ENCODE measurements at regions not wholly inside any gene's neighbourhood (a gene's known extent, or its start where the extent isn't known, plus 50 kb on each side); places are given as distances from the start of the nearest gene placed in this dataset.
A peak's percentile ranks its signal among the peaks of the same experiment; 100 is the strongest.

DNA sequence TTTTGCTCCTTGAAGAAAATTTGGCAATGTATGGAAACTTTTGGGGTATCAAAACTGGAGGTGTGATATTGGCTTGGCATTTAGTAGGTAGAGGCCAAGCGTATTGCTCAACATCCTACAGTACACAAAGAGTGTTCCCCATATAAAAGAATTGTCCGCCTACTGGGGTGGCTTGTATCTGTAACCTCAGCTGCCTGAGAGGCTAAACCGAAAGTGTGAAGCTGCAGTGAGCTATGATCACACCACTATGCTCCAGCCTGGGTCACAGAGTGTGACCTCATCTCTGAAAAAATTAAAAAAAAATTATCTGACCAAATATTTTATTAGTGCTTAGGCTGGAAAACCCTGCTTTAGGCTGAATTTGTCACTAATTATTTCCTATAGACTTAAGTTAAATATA is 483.9 kb downstream of the PYDC2 start:
- Histone ChIP-seq H3K27me3 (ENCODE audit: control insufficient read depth, insufficient read depth, low read length, poor library complexity, severe bottlenecking) (no peaks in the 10 kb centered on the region), H3K27ac (ENCODE audit: insufficient read depth, low read depth, low read length, poor library complexity, severe bottlenecking) (no peak overlapping the region), H3K9me3 (ENCODE audit: control insufficient read depth, low read length) (no peaks in the 10 kb centered on the region), H3K4me1 (ENCODE audit: control insufficient read depth, insufficient read depth, low read length) (no peaks in the 10 kb centered on the region), H3K4me3 (ENCODE audit: insufficient read depth, low read depth, low read length) (no peak overlapping the region), H3K36me3 (ENCODE audit: control insufficient read depth, insufficient read depth, low read length) (no peaks in the 10 kb centered on the region)
- 93 to 96% methylated on average over 3 of the region's 3 CpGs for WGBS, 2 experiments

DNA sequence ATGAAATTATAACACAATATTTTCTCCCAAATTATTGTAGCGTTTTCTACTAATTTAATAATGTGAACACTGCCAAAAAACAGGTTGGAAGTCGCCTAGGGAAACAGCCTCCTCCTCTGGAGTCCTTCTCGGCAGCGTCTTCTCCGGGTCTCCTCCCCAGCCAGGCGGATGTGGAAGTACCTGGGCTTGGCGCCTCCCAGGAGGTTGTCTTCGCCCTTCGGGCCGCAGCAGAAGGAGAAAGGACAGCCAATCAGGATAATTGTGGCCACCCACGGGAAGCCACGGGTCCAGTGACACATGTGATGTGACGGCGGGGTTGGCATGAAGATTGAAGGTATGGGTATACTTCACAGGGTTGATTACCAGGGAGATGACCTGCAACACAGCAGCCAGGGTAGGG is 491.2 kb downstream of the PYDC2 start:
- Histone ChIP-seq H3K27ac (ENCODE audit: insufficient read depth, low read depth, low read length, poor library complexity, severe bottlenecking) (no peak overlapping the region), H3K4me3 (ENCODE audit: insufficient read depth, low read depth, low read length) (no peak overlapping the region)
- 96 to 97% methylated on average over 14 of the region's 14 CpGs for WGBS, 2 experiments

GRCh38 chr3:191952609-191953008 is 491.6 kb downstream of the PYDC2 start:
- WGBS, 2 experiments, result 91% methylated on average over 21 of the region's 21 CpGs
- Histone ChIP-seq H3K27ac (ENCODE audit: insufficient read depth, low read depth, low read length, poor library complexity, severe bottlenecking) (no peak overlapping the region), H3K4me1 (ENCODE audit: control insufficient read depth, insufficient read depth, low read length) (no peaks in the 10 kb centered on the region), H3K4me3 (ENCODE audit: insufficient read depth, low read depth, low read length) (no peak overlapping the region), H3K27me3 (ENCODE audit: control insufficient read depth, insufficient read depth, low read length, poor library complexity, severe bottlenecking) (no peaks in the 10 kb centered on the region), H3K9me3 (ENCODE audit: control insufficient read depth, low read length) (no peaks in the 10 kb centered on the region), H3K36me3 (ENCODE audit: control insufficient read depth, insufficient read depth, low read length) (no peaks in the 10 kb centered on the region)

More for the DNA sequence above, 491.2 kb downstream of the PYDC2 start:
- Histone ChIP-seq H3K27me3 (ENCODE audit: control insufficient read depth, insufficient read depth, low read length, poor library complexity, severe bottlenecking) (no peaks in the 10 kb centered on the region), H3K36me3 (ENCODE audit: control insufficient read depth, insufficient read depth, low read length) (no peaks in the 10 kb centered on the region), H3K9me3 (ENCODE audit: control insufficient read depth, low read length) (no peaks in the 10 kb centered on the region), H3K4me1 (ENCODE audit: control insufficient read depth, insufficient read depth, low read length) (no peaks in the 10 kb centered on the region)

- peaks cover 4% of the 10 kb centered on the region for H3K4me1 ChIP-seq (ENCODE audit: control insufficient read depth, insufficient read depth, low read length)
- 74% methylated on average over 2 to 3 of the region's 3 CpGs for WGBS, 2 experiments
Measured at GRCh38 chr3:191958980-191959671, 498.2 kb downstream of the PYDC2 start.

GRCh38 chr3:191959876-191960413 is 499.0 kb downstream of the PYDC2 start:
- 20 to 43% methylated on average over 2 to 4 of the region's 4 CpGs for WGBS, 2 experiments
- Histone ChIP-seq H3K27me3 (ENCODE audit: control insufficient read depth, insufficient read depth, low read length, poor library complexity, severe bottlenecking) (no peaks in the 10 kb centered on the region), H3K9me3 (ENCODE audit: control insufficient read depth, low read length) (no peaks in the 10 kb centered on the region), H3K4me3 (ENCODE audit: insufficient read depth, low read depth, low read length) (no peak overlapping the region), H3K4me1 (ENCODE audit: control insufficient read depth, insufficient read depth, low read length) (peaks cover 4% of the 10 kb centered on the region), H3K27ac (ENCODE audit: insufficient read depth, low read depth, low read length, poor library complexity, severe bottlenecking) (peak overlapping the region; percentile 17), H3K36me3 (ENCODE audit: control insufficient read depth, insufficient read depth, low read length) (no peaks in the 10 kb centered on the region)

More at GRCh38 chr3:191958980-191959671, 498.2 kb downstream of the PYDC2 start:
- Histone ChIP-seq H3K36me3 (ENCODE audit: control insufficient read depth, insufficient read depth, low read length) (no peaks in the 10 kb centered on the region), H3K9me3 (ENCODE audit: control insufficient read depth, low read length) (no peaks in the 10 kb centered on the region), H3K4me3 (ENCODE audit: insufficient read depth, low read depth, low read length) (no peak overlapping the region), H3K27me3 (ENCODE audit: control insufficient read depth, insufficient read depth, low read length, poor library complexity, severe bottlenecking) (no peaks in the 10 kb centered on the region), H3K27ac (ENCODE audit: insufficient read depth, low read depth, low read length, poor library complexity, severe bottlenecking) (no peak overlapping the region)

GRCh38 chr3:191961022-191961421 is 500.1 kb downstream of the PYDC2 start:
- 84 to 86% methylated on average over 5 of the region's 5 CpGs for WGBS, 2 experiments
- Histone ChIP-seq H3K36me3 (ENCODE audit: control insufficient read depth, insufficient read depth, low read length) (no peaks in the 10 kb centered on the region), H3K27me3 (ENCODE audit: control insufficient read depth, insufficient read depth, low read length, poor library complexity, severe bottlenecking) (no peaks in the 10 kb centered on the region), H3K9me3 (ENCODE audit: control insufficient read depth, low read length) (no peaks in the 10 kb centered on the region), H3K4me3 (ENCODE audit: insufficient read depth, low read depth, low read length) (no peak overlapping the region), H3K27ac (ENCODE audit: insufficient read depth, low read depth, low read length, poor library complexity, severe bottlenecking) (no peak overlapping the region), H3K4me1 (ENCODE audit: control insufficient read depth, insufficient read depth, low read length) (peaks cover 4% of the 10 kb centered on the region)

GRCh38 chr3:191961529-191961928 is 500.6 kb downstream of the PYDC2 start:
- Histone ChIP-seq H3K36me3 (ENCODE audit: control insufficient read depth, insufficient read depth, low read length) (no peaks in the 10 kb centered on the region), H3K4me1 (ENCODE audit: control insufficient read depth, insufficient read depth, low read length) (peaks cover 4% of the 10 kb centered on the region), H3K4me3 (ENCODE audit: insufficient read depth, low read depth, low read length) (no peak overlapping the region), H3K27me3 (ENCODE audit: control insufficient read depth, insufficient read depth, low read length, poor library complexity, severe bottlenecking) (no peaks in the 10 kb centered on the region), H3K27ac (ENCODE audit: insufficient read depth, low read depth, low read length, poor library complexity, severe bottlenecking) (no peak overlapping the region), H3K9me3 (ENCODE audit: control insufficient read depth, low read length) (no peaks in the 10 kb centered on the region)

- H3K4me3 ChIP-seq (ENCODE audit: insufficient read depth, low read depth, low read length), result no peak overlapping the region
- no peaks in the 10 kb centered on the region for H3K36me3 ChIP-seq (ENCODE audit: control insufficient read depth, insufficient read depth, low read length)
- H3K4me1 ChIP-seq (ENCODE audit: control insufficient read depth, insufficient read depth, low read length), result peaks cover 4% of the 10 kb centered on the region
- WGBS, 2 experiments, result 89% methylated on average over 1 of the region's 1 CpG; no CpG with 5 or more reads in 1 of the 2 experiments
- no peaks in the 10 kb centered on the region for H3K27me3 ChIP-seq (ENCODE audit: control insufficient read depth, insufficient read depth, low read length, poor library complexity, severe bottlenecking)
- H3K9me3 ChIP-seq (ENCODE audit: control insufficient read depth, low read length), result no peaks in the 10 kb centered on the region
- H3K27ac ChIP-seq (ENCODE audit: insufficient read depth, low read depth, low read length, poor library complexity, severe bottlenecking), result no peak overlapping the region
Measured at GRCh38 chr3:191962324-191962723, 501.4 kb downstream of the PYDC2 start.

- Histone ChIP-seq H3K9me3 (ENCODE audit: control insufficient read depth, low read length) (no peaks in the 10 kb centered on the region), H3K4me3 (ENCODE audit: insufficient read depth, low read depth, low read length) (no peak overlapping the region), H3K27ac (ENCODE audit: insufficient read depth, low read depth, low read length, poor library complexity, severe bottlenecking) (no peak overlapping the region), H3K27me3 (ENCODE audit: control insufficient read depth, insufficient read depth, low read length, poor library complexity, severe bottlenecking) (no peaks in the 10 kb centered on the region), H3K36me3 (ENCODE audit: control insufficient read depth, insufficient read depth, low read length) (no peaks in the 10 kb centered on the region), H3K4me1 (ENCODE audit: control insufficient read depth, insufficient read depth, low read length) (peaks cover 4% of the 10 kb centered on the region)
- 5 to 16% methylated on average over 3 of the region's 3 CpGs for WGBS, 2 experiments
Measured at GRCh38 chr3:191963182-191963581, 502.2 kb downstream of the PYDC2 start.

DNA sequence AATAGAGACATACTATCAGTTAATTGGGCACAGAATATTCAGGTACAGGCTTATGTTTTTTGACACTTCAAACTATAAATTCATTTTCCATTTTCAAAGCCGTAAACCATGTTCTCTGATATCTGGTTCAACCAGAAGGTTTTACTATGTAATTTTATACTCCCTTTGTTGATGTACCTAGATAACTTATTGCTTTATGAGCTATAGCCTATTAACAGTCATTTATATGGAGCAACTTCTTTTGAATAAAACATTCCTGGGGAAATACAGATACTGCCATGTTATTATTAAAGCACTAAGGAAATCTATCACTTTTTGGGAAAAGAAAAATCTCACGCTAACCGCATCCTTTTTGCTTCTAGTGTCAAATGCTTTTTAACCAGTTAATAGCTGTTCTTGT is 505.6 kb downstream of the PYDC2 start:
- Histone ChIP-seq H3K4me1 (ENCODE audit: control insufficient read depth, insufficient read depth, low read length) (peaks cover under 1% of the 10 kb centered on the region), H3K27ac (ENCODE audit: insufficient read depth, low read depth, low read length, poor library complexity, severe bottlenecking) (no peak overlapping the region), H3K9me3 (ENCODE audit: control insufficient read depth, low read length) (no peaks in the 10 kb centered on the region), H3K27me3 (ENCODE audit: control insufficient read depth, insufficient read depth, low read length, poor library complexity, severe bottlenecking) (no peaks in the 10 kb centered on the region), H3K4me3 (ENCODE audit: insufficient read depth, low read depth, low read length) (no peak overlapping the region), H3K36me3 (ENCODE audit: control insufficient read depth, insufficient read depth, low read length) (no peaks in the 10 kb centered on the region)
- WGBS, 2 experiments, result 93 to 100% methylated on average over 1 to 3 of the region's 3 CpGs
